ENCODE measurements at regions not wholly inside any gene's neighbourhood (a gene's known extent, or its start where the extent isn't known, plus 50 kb on each side); places are given as distances from the start of the nearest gene placed in this dataset.

DNA sequence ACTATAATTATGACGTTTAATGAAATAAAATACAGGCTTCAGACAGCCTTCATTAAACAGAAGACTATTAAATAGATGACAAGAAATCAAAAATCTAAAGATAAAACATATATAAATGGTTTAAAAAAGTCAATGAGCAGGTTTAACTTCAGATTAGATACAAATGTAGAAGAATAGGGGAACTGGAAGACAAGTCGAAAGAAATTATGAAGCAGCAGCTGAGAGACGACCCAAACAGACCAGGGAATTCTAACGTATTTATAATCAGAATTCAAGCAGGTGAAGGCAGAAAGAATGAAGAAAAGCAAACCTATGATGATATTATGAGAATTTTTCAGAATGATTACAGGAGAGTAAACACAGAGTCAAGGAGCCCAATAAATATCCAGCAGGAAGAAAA, 235.1 kb upstream of the XYLT1 start:
- 90% methylated on average over 4 of the region's 4 CpGs for WGBS, 2 donors
- H3K4me3 ChIP-seq: no peak overlapping the region
- no peak for TF ChIP-seq POLR2A (IDR thresholded peaks at IDR 0.05)
- TF ChIP-seq, protein P1, sequence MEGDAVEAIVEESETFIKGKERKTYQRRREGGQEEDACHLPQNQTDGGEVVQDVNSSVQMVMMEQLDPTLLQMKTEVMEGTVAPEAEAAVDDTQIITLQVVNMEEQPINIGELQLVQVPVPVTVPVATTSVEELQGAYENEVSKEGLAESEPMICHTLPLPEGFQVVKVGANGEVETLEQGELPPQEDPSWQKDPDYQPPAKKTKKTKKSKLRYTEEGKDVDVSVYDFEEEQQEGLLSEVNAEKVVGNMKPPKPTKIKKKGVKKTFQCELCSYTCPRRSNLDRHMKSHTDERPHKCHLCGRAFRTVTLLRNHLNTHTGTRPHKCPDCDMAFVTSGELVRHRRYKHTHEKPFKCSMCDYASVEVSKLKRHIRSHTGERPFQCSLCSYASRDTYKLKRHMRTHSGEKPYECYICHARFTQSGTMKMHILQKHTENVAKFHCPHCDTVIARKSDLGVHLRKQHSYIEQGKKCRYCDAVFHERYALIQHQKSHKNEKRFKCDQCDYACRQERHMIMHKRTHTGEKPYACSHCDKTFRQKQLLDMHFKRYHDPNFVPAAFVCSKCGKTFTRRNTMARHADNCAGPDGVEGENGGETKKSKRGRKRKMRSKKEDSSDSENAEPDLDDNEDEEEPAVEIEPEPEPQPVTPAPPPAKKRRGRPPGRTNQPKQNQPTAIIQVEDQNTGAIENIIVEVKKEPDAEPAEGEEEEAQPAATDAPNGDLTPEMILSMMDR (IDR thresholded peaks at IDR 0.05): no peak
- no peaks in the 10 kb centered on the region for H3K9me3 ChIP-seq
- H3K27me3 ChIP-seq: no peaks in the 10 kb centered on the region
- H3K36me3 ChIP-seq (ENCODE audit: low read depth, missing control alignments): no peaks in the 10 kb centered on the region
- no peaks in the 10 kb centered on the region for H3K4me1 ChIP-seq
- H3K27ac ChIP-seq: no peak overlapping the region
- no peak for DNase-seq
- intact Hi-C loops (cut with DNase I; ENCODE audit: low total_unique reads): no loop called here

GRCh38 chr16:17696616-17697015, 225.9 kb upstream of the XYLT1 start:
- WGBS, 2 donors: 72 to 73% methylated on average over 3 of the region's 3 CpGs
- Histone ChIP-seq H3K27ac (no peak overlapping the region), H3K9me3 (no peaks in the 10 kb centered on the region), H3K36me3 (ENCODE audit: low read depth, missing control alignments) (no peaks in the 10 kb centered on the region), H3K4me1 (no peaks in the 10 kb centered on the region), H3K4me3 (no peak overlapping the region), H3K27me3 (no peaks in the 10 kb centered on the region)
- TF ChIP-seq, protein P1 (IDR thresholded peaks at IDR 0.05): no peak
- TF ChIP-seq POLR2A (IDR thresholded peaks at IDR 0.05): no peak
- DNase-seq: no peak
- intact Hi-C loops (cut with DNase I; ENCODE audit: low total_unique reads): no loop called here

GRCh38 chr16:17692484-17692883, 221.7 kb upstream of the XYLT1 start:
- TF ChIP-seq POLR2A (IDR thresholded peaks at IDR 0.05): no peak
- TF ChIP-seq, protein P1 (IDR thresholded peaks at IDR 0.05): no peak
- intact Hi-C loops (cut with DNase I; ENCODE audit: low total_unique reads): no loop called here
- Histone ChIP-seq H3K36me3 (ENCODE audit: low read depth, missing control alignments) (no peaks in the 10 kb centered on the region), H3K27me3 (no peaks in the 10 kb centered on the region), H3K9me3 (no peaks in the 10 kb centered on the region), H3K27ac (no peak overlapping the region), H3K4me1 (no peaks in the 10 kb centered on the region), H3K4me3 (no peak overlapping the region)
- DNase-seq: no peak
- WGBS, 2 donors: 74 to 88% methylated on average over 4 of the region's 4 CpGs

DNA sequence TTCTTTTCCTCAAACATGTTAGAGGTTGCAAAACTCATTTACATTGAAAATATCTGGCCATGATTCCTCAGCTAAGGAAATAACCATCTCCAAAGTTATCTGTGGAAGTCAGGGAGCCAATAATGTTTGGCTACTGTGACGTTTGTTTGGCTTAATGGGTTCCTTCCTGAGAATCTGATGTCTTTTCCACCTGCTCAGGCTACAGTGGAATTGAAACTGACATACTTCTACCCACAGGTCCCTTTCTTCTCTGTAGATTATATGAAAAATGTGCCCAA, 221.1 kb upstream of the XYLT1 start:
- Histone ChIP-seq H3K9me3 (no peaks in the 10 kb centered on the region), H3K27ac (no peak overlapping the region), H3K4me1 (no peaks in the 10 kb centered on the region), H3K4me3 (no peak overlapping the region), H3K36me3 (ENCODE audit: low read depth, missing control alignments) (no peaks in the 10 kb centered on the region), H3K27me3 (no peaks in the 10 kb centered on the region)
- DNase-seq: no peak
- TF ChIP-seq, protein P1 (IDR thresholded peaks at IDR 0.05): no peak
- no peak for TF ChIP-seq POLR2A (IDR thresholded peaks at IDR 0.05)
- WGBS, 2 donors: 24 to 42% methylated on average over 1 of the region's 1 CpG
- intact Hi-C loops (cut with DNase I; ENCODE audit: low total_unique reads): no loop called here

- no peaks in the 10 kb centered on the region for H3K27me3 ChIP-seq
- intact Hi-C loops (cut with DNase I; ENCODE audit: low total_unique reads): no loop called here
- H3K4me3 ChIP-seq: no peak overlapping the region
- H3K4me1 ChIP-seq: no peaks in the 10 kb centered on the region
- no peaks in the 10 kb centered on the region for H3K9me3 ChIP-seq
- no peak overlapping the region for H3K27ac ChIP-seq
- no peak for TF ChIP-seq POLR2A (IDR thresholded peaks at IDR 0.05)
- TF ChIP-seq, protein P1 (IDR thresholded peaks at IDR 0.05): no peak
- 60 to 68% methylated on average over 7 of the region's 7 CpGs for WGBS, 2 donors
- no peaks in the 10 kb centered on the region for H3K36me3 ChIP-seq (ENCODE audit: low read depth, missing control alignments)
- DNase-seq: no peak
Observed at GRCh38 chr16:17691106-17691898, 220.5 kb upstream of the XYLT1 start.
